Stimulated activated CD8-positive, alpha-beta memory T cell treated with anti-CD3 and anti-CD28 coated beads, Interleukin-7, amount 100 ng/mL, for 4 hours (primary cell): ENCODE measurements at regions not wholly inside any gene's neighbourhood (a gene's known extent, or its start where the extent isn't known, plus 50 kb on each side); places are given as distances from the start of the nearest gene placed in this dataset.

Experiments used
- DNase-seq, 2 donors: peaks; one replicate each; pipeline ENCODE4 v3.0.0-alpha.2; 2020; ENCODE audit warnings: low read depth in 2 of 2

- no peak for DNase-seq
Observed at GRCh38 chr2:145221032-145221431, 701.1 kb upstream of the ZEB2 start.

DNA sequence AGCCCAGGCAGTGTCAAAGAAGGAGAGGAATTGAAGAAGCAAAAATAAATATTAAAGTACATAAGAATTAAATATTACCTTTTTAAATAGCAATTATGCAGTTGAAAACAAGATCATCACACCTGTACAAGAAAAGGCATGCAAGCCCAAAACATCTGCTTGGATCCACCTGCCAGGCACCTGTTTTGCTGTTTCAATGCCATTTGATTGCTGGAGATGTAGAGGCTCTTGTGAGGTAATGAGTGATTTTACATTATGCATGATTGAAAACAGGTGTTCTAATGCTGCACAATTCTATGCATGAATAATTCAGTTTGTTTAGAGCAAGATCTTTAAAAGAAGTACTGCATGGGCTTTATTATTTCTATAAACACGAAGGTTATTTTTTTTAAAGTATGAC lies 700.6 kb upstream of the ZEB2 start:
- no peak for DNase-seq

GRCh38 chr2:145207884-145208283 lies 688.0 kb upstream of the ZEB2 start:
- DNase-seq: no peak

- no peak for DNase-seq
Observed at GRCh38 chr2:145206496-145207281, 686.8 kb upstream of the ZEB2 start.

- DNase-seq: no peak
Observed at GRCh38 chr2:145203891-145204290, 684.0 kb upstream of the ZEB2 start.

DNA sequence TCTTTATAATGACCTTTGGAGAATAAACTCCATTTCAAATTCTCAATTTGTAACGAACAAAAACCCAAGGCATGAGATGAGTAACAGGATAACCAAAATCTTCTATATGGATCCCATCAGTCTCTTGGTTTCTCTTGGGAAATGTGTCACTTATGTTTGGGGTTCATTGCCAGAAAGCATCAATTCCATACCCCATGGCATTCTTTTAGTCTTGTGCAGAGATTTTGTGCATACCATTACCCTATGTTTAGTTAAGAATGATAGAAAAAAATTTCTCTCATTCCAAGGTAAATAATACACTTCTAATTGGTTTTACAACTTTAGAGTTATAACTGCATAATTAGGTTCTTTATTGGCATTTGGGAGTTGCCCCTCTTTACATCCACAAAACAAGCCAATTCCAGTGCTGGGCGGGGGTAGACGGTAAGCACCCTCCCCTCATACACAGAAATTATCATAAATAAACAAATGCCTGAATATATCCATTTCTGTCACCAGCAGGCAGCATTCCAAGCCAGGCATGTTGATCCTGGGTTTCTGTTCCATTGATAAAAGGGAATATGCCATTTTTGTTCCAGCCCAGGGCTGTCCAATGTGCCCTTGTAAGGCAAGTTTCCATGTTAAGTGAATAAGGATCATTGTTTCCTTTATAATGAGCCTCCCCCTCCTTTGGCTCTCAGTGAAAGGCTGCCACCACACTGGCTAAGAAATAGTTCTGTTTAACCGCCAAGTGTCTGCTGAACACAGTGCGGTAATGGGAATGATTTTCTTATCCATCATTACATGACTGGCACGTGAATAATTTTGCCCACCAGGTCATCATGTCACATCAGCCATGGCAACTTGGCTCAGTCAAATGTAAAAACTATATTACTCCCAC lies 680.1 kb upstream of the ZEB2 start:
- DNase-seq: no peak

DNA sequence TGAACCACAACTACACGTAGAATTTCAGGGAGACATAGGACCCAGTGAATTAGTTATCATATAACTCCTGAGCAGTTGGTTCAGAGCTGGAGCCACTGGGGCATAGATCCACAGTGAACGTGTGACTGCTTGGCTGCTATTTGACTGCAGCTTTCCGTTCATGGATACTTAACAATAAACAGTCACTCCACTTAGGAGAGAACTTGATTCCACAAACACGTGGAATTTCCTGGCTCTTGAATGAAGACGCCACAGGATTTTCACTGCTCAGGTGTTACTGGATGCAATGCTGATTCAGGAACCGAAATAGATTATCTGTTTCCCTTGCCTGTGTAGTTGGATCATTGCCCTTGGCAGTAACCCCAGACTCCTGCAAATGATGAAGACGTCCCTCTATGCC lies 679.1 kb upstream of the ZEB2 start:
- DNase-seq: no peak

DNA sequence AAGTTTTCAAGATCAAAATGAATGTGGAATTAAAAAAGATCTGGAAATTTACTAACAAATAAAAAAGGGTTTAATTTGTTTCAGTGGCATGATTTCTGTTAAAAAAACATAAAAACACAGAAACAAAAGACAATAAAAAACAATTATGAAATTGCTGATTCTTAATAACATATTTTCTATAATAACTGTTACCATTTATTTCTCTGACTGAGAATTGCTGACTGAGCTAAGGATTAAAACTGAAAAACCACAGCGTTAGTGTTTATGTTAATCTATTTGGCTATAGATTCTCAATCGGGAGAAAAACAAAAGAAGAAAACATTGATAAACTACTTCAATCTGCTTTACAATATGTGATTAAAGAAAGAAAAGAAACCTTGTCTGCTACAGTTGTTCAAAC lies 678.6 kb upstream of the ZEB2 start:
- DNase-seq: no peak

GRCh38 chr2:145197944-145198343 lies 678.0 kb upstream of the ZEB2 start:
- DNase-seq: no peak

DNA sequence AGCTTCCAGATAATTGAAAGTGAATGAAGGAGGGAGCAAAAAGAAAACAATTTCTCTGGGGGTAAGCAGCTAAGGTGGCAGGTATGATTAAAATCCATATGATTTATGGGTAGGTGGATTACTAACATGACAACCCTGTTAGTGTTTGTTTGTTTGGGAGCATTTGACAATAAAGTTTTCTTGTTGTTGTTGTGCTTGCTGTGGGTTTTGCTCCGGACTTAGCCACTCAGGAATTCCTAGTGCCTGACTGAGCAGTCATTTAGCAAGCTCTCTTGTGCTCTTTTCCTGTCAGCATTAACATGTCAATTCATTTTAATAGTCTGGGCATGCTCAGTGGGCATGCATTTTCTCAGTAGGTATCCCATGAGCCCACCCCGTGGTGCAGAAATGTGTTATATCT lies 674.8 kb upstream of the ZEB2 start:
- DNase-seq: no peak

GRCh38 chr2:145190031-145190703 lies 670.2 kb upstream of the ZEB2 start:
- DNase-seq: no peak

GRCh38 chr2:145186303-145186702 lies 666.4 kb upstream of the ZEB2 start:
- DNase-seq: no peak

DNA sequence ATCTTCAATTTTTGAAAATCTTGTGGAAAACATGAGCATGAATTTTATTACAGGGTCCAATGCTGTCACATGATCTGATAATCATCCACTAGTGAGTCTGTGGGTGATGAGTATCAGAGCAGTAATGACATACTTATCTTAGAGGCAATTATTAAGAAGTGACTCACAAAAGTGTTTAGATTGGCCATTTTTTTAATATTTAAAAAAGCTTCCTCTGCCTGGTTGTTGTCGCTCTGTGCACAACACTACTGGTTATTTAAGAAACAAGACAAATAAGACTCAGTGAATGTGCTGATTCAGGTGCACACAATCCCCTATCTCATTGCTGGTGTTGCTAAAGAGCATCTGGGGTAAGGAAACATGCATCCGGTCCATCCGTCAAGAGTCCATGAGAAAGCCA lies 665.8 kb upstream of the ZEB2 start:
- no peak for DNase-seq

GRCh38 chr2:145184741-145185651 lies 665.1 kb upstream of the ZEB2 start:
- DNase-seq: no peak

DNA sequence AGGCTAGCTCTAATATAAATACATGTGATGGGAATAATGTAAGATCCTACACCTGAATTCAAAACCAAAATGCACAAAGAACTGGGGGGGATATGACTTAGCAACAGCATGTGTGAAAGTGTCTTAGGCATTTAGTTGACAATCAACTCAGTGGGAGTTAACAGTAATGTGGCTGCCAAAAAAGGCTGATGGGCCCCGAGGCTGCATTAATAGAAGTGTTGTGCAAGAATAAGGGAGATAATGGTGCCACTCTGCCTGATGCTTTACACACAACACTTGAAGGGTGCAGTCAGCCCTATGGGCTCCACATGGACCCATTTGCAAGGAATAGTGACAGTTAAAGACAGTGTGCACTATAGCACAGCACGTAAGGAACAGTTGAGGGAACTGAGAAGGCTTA lies 649.4 kb upstream of the ZEB2 start:
- no peak for DNase-seq

DNA sequence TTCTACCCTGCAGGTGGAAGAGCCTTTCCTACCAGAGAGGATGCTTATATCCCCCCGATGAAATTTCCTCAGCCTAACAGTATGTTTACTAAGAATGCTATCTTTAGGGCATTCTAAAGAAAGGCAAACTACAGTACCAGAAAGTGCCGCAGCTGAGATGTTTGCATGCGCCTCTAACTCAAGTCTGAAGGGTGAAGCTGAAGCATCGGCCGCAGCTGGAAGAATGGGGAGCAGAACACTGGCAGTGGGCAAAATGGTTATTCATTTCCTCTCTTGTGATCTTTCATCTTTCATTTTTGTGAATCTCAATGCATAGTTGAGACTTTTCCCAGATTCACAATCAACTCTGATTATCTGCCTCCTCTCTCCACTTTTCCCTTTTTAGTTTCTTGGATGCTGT lies 648.2 kb upstream of the ZEB2 start:
- no peak for DNase-seq

- no peak for DNase-seq
Observed at GRCh38 chr2:145166731-145167302, 646.9 kb upstream of the ZEB2 start.

DNA sequence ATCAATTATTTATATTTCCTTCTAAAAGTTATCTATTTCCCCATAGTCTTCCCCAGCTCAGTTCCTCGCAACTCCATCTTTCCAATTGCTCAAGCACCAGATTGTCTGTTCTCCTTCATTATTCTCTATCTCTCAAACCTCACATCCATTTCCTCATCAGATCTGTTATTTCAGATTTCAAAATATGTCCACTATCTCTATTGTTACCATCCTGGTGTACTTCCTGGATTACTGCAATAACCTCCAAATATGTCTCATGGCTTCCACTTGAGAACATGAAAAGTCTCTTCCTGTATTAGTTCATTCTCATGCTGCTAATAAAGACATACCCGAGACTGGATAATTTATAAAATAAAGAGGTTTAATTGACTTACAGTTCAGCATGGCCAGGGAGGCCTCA lies 641.7 kb upstream of the ZEB2 start:
- no peak for DNase-seq

DNA sequence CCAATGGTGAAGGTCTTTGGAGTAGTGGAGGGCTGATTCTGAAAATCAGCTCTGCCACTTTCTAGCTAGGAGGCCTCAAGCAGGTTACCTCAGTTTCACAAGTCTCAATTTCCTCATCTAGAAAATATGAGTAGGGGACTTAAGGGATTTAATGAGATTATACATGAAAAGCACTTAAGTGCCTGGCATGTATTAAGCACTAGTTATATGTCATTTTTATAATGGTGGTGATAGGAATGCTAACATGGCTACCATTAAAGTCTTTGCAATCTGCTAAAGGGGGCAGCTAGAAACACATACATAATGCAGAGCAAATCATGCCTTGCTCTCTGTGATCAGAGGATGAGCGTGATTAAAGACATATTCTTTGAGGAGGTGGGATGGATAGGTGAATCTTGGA lies 640.9 kb upstream of the ZEB2 start:
- DNase-seq: no peak

DNA sequence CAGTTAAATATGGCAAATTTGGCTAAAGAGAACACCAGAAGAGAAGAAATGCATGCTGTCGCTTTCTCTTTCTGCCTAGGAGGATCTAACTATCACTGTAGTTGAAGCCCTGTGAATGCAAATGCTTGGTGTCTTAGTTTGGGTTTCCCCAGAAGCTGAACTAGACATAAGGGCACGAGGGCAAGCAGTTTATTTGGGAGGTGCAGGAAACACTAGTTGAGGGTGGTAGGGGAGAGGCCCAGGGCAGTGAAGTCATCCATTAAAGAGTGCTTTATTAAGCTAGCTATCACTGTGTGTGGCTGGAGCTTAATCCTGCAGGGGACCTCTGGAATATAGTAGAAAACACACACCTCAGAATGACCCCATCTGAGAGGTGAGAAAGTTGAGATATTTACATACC lies 639.8 kb upstream of the ZEB2 start:
- no peak for DNase-seq
